ENCODE measurements at regions not wholly inside any gene's neighbourhood (a gene's known extent, or its start where the extent isn't known, plus 50 kb on each side); places are given as distances from the start of the nearest gene placed in this dataset.
"Not testable (repeated sequence)": the region's sequence is repeated elsewhere in the genome, so short reads cannot be mapped to it uniquely, and the experiment has no call there.

DNA sequence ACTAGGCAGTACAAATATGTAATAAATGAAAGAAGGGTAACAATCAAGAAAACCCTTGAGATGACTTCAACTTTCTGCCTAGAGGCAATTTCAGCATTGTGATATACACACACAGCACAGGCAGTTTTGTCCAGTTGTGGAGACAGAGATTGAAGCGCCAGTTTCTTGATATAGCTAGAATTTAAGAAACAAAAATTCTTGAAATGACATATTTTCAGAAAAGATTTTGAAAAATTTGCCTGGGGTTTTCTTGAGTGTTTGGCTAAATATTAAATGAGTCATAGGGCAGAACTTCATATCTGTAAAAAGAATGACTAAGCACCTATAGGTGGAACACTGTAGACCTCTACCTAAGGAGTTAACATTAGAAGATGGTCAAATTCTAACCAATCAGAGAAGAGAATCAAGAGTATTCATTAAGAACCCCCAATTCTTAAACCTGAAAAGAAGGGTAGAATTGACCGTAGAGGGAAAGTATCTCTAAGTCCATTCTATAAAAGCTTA, 1266.8 kb upstream of the TMEFF2 start:
- ATAC-seq (no peak), DNase-seq (ENCODE audit: low spot score) (no peak)
- no peak for TF ChIP-seq ZNF232 (CRISPR knock-in tag; IDR thresholded peaks at IDR 0.05)
- H3K27ac Mint-ChIP-seq, result no peak overlapping the region
- H3K36me3 Mint-ChIP-seq, result no peaks in the 10 kb centered on the region
- no peak overlapping the region for H3K4me3 Mint-ChIP-seq
- CTCF ChIA-PET, result no interaction called here
- H3K9me3 Mint-ChIP-seq, result peaks cover 6% of the 10 kb centered on the region
- H3K27me3 Mint-ChIP-seq (ENCODE audit: low read depth), result no peaks in the 10 kb centered on the region
- POLR2A ChIA-PET, result no interaction called here
- no peaks in the 10 kb centered on the region for H3K4me1 Mint-ChIP-seq

DNA sequence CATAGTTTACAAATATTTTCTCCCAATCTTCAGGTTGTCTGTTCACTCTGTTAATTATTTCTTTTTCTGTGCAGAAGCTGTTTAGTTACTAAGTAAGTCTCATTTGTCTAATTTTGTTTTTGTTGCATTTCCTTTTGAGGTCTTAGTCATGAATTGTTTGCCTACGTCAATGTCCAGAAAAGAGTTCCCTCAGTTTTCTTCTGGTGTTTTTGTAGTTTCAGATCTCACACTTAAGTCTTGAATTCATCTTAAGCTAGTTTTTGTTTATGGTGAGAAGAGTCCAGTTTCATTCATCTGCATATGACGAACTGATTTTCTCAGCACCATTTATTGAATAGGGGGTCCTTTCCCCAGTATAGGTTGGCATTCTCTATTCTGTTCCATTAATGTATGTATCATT, 1252.2 kb upstream of the TMEFF2 start:
- DNase-seq (ENCODE audit: low spot score), result no peak
- Mint-ChIP-seq H3K27me3 (ENCODE audit: low read depth) (no peaks in the 10 kb centered on the region), H3K4me3 (no peak overlapping the region), H3K9me3 (no peaks in the 10 kb centered on the region), H3K4me1 (no peaks in the 10 kb centered on the region), H3K27ac (no peak overlapping the region), H3K36me3 (no peaks in the 10 kb centered on the region)
- ATAC-seq, result no peak
- TF ChIP-seq ZBTB43 (CRISPR knock-in tag; IDR thresholded peaks at IDR 0.05), result no peak
- no peak for TF ChIP-seq FOXP1 (CRISPR knock-in tag; IDR thresholded peaks at IDR 0.05; ENCODE audit: borderline replicate concordance)
- CTCF ChIA-PET, result no interaction called here
- POLR2A ChIA-PET, result no interaction called here

GRCh38 chr2:193442293-193442692, 1247.6 kb upstream of the TMEFF2 start:
- Mint-ChIP-seq H3K27me3 (ENCODE audit: low read depth) (no peaks in the 10 kb centered on the region), H3K4me3 (no peak overlapping the region), H3K27ac (no peak overlapping the region), H3K36me3 (no peaks in the 10 kb centered on the region), H3K4me1 (no peaks in the 10 kb centered on the region), H3K9me3 (no peaks in the 10 kb centered on the region)
- ChIA-PET CTCF (no interaction called here), POLR2A (no interaction called here)
- DNase-seq (ENCODE audit: low spot score) (no peak), ATAC-seq (no peak)
- TF ChIP-seq STAT6 (CRISPR knock-in tag; conservative IDR thresholded peaks at IDR 0.05; ENCODE audit: low read depth), result no peak
- no peak for TF ChIP-seq MAX (CRISPR knock-in tag; IDR thresholded peaks at IDR 0.05)
- TF ChIP-seq, protein P1, sequence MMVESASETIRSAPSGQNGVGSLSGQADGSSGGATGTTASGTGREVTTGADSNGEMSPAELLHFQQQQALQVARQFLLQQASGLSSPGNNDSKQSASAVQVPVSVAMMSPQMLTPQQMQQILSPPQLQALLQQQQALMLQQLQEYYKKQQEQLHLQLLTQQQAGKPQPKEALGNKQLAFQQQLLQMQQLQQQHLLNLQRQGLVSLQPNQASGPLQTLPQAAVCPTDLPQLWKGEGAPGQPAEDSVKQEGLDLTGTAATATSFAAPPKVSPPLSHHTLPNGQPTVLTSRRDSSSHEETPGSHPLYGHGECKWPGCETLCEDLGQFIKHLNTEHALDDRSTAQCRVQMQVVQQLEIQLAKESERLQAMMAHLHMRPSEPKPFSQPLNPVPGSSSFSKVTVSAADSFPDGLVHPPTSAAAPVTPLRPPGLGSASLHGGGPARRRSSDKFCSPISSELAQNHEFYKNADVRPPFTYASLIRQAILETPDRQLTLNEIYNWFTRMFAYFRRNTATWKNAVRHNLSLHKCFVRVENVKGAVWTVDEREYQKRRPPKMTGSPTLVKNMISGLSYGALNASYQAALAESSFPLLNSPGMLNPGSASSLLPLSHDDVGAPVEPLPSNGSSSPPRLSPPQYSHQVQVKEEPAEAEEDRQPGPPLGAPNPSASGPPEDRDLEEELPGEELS (CRISPR knock-in tag; IDR thresholded peaks at IDR 0.05), result no peak
- no peak for TF ChIP-seq PRRX2 (CRISPR knock-in tag; IDR thresholded peaks at IDR 0.05)
- no peak for TF ChIP-seq IRF1 (CRISPR knock-in tag; IDR thresholded peaks at IDR 0.05)

DNA sequence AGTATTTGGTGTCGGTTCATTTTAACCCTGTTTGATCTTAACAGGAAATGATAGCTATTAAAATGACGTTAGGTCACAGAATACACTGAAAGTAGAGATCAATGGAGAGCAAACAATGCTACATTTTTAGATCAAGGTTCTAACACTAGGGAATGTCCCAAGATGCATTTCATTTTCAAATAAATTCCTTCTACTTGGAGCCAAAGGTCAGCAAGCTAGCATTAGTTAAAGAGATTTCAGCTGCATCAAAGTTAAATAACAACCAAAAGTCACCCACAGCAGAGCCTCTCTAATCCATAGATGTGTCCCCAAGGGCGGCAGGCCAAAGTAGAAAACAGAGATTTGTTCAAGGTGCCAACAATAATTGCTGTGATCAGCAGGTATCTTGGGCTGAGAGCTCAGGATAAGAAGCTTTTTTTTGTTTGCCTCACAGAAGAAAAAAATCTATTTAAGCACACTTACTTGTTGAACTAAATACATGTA, 1233.6 kb upstream of the TMEFF2 start:
- ChIA-PET CTCF (interaction anchor here (1.0 kb wide), 1 partner anchor 156 kb away, joined by 3 read pairs; no protein-coding TSS in a partner anchor), POLR2A (no interaction called here)
- Mint-ChIP-seq H3K27me3 (ENCODE audit: low read depth) (no peaks in the 10 kb centered on the region), H3K9me3 (no peaks in the 10 kb centered on the region), H3K4me1 (no peaks in the 10 kb centered on the region), H3K27ac (no peak overlapping the region), H3K4me3 (no peak overlapping the region), H3K36me3 (no peaks in the 10 kb centered on the region)
- TF ChIP-seq GABPB1 (CRISPR knock-in tag; IDR thresholded peaks at IDR 0.05) (peak; percentile 60; the same call in 1 of the 2 replicates), JUN (CRISPR knock-in tag; IDR thresholded peaks at IDR 0.05) (no peak)
- no peak for ATAC-seq
- DNase-seq (ENCODE audit: low spot score), result no peak

DNA sequence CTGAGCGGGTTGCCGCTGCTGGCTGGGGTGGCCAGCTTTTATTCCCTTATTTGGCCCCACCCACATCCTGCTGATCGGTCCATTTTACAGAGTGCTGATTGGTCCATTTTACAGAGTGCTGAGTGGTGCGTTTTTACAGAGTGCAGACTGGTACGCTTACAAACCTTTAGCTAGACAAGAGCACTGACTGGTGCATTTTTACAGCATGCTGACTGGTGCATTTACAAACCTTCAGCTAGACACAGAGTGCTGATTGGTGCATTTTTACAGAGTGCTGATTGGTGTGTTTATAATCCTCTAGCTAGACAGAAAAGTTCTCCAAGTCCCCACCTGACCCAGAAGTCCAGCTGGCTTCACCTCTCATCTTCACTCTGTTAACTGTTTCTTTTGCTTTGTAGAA, 1217.6 kb upstream of the TMEFF2 start:
- not testable (repeated sequence) for H3K36me3 Mint-ChIP-seq

More for the DNA sequence above, 1217.6 kb upstream of the TMEFF2 start:
- peaks cover 23% of the 10 kb centered on the region for H3K9me3 Mint-ChIP-seq
- H3K27me3 Mint-ChIP-seq (ENCODE audit: low read depth); ATAC-seq; H3K4me1 Mint-ChIP-seq; H3K4me3 Mint-ChIP-seq; H3K27ac Mint-ChIP-seq; CTCF ChIA-PET; POLR2A ChIA-PET; DNase-seq (ENCODE audit: low spot score): not testable (repeated sequence)

Measured in WTC11 (cell line).